K562 (cell line): ENCODE measurements at regions not wholly inside any gene's neighbourhood (a gene's known extent, or its start where the extent isn't known, plus 50 kb on each side); places are given as distances from the start of the nearest gene placed in this dataset.

ENCODE experiments used
- ELF1 ChIP-seq: fragments of 200-800 bp; sonication (Bioruptor generic); IDR thresholded peaks from 2 replicates; pipeline ENCODE4 v1.6.1; 2016; ENCODE audit warnings: missing genetic modification characterization, missing compliant biosample characterization
- FOXK1 ChIP-seq: sonication (generic); formaldehyde crosslinking; IDR thresholded peaks from 2 replicates; pipeline ENCODE4 v1.8.0; 2022; ENCODE audit warnings: missing genetic modification reagents, mild to moderate bottlenecking, borderline replicate concordance
- KAT2B ChIP-seq: IDR thresholded peaks from one replicate; pipeline ENCODE4 v1.6.1; 2012; ENCODE audit warnings: low read depth, mild to moderate bottlenecking, control low read depth, inconsistent platforms, low read length, moderate library complexity
- MEF2A ChIP-seq: IDR thresholded peaks from 2 replicates; pipeline ENCODE4 v1.6.1; 2011; ENCODE audit warnings: low read depth, mild to moderate bottlenecking, low read length, moderate library complexity; ENCODE audit not compliant: control insufficient read depth
- PTRF ChIP-seq: fragments of 450-650 bp; IDR thresholded peaks from 2 replicates; pipeline ENCODE4 v1.6.1; 2016; ENCODE audit warnings: mild to moderate bottlenecking, missing genetic modification characterization, missing compliant biosample characterization
- ZNF449 ChIP-seq: fragments of 250-450 bp; sonication (Bioruptor Pico); IDR thresholded peaks from 2 replicates; pipeline ENCODE4 v1.8.0; 2022; ENCODE audit warnings: moderate library complexity, mild to moderate bottlenecking, inconsistent platforms
- ZNF609 ChIP-seq: sonication (generic); formaldehyde crosslinking; IDR thresholded peaks from 2 replicates; pipeline ENCODE4 v1.8.1; 2023; ENCODE audit warnings: missing genetic modification reagents, mild to moderate bottlenecking, borderline replicate concordance

GRCh38 chr16:86662195-86662594, 83.8 kb downstream of the FOXL1 start (continued):
- TF ChIP-seq PTRF (tag): no peak
- TF ChIP-seq FOXK1 (CRISPR knock-in tag): no peak
- TF ChIP-seq ZNF609 (CRISPR knock-in tag): no peak
- TF ChIP-seq KAT2B: no peak
- no peak for TF ChIP-seq ELF1 (tag)
- no peak for TF ChIP-seq ZNF449 (CRISPR knock-in tag)
- no peak for TF ChIP-seq MEF2A
- TF ChIP-seq, all 486 proteins: peak for 0
